ENCODE measurements at regions not wholly inside any gene's neighbourhood (a gene's known extent, or its start where the extent isn't known, plus 50 kb on each side); places are given as distances from the start of the nearest gene placed in this dataset.

- DNase-seq (ENCODE audit: low read depth in 3 of 3): no peak
Observed at GRCh38 chr1:218872026-218872425, 301.7 kb upstream of the LYPLAL1 start.

- no peak for DNase-seq (ENCODE audit: low read depth in 3 of 3)
Observed at GRCh38 chr1:218872928-218873327, 300.8 kb upstream of the LYPLAL1 start.

GRCh38 chr1:218874313-218874712 is 299.4 kb upstream of the LYPLAL1 start:
- no peak for DNase-seq (ENCODE audit: low read depth in 3 of 3)

- no peak for DNase-seq (ENCODE audit: low read depth in 3 of 3)
Observed at GRCh38 chr1:218874801-218875400, 298.8 kb upstream of the LYPLAL1 start.

GRCh38 chr1:218878369-218878768 is 295.3 kb upstream of the LYPLAL1 start:
- DNase-seq (ENCODE audit: low read depth in 3 of 3): no peak

GRCh38 chr1:218880484-218881060 is 293.1 kb upstream of the LYPLAL1 start:
- DNase-seq (ENCODE audit: low read depth in 3 of 3): no peak

GRCh38 chr1:218882454-218882853 is 291.2 kb upstream of the LYPLAL1 start:
- DNase-seq (ENCODE audit: low read depth in 3 of 3): no peak

GRCh38 chr1:218886101-218886871 is 287.4 kb upstream of the LYPLAL1 start:
- no peak for DNase-seq (ENCODE audit: low read depth in 3 of 3)

GRCh38 chr1:218887141-218887925 is 286.3 kb upstream of the LYPLAL1 start:
- no peak for DNase-seq (ENCODE audit: low read depth in 3 of 3)

- no peak for DNase-seq (ENCODE audit: low read depth in 3 of 3)
Observed at GRCh38 chr1:218890451-218890850, 283.2 kb upstream of the LYPLAL1 start.

GRCh38 chr1:218891577-218891976 is 282.1 kb upstream of the LYPLAL1 start:
- DNase-seq (ENCODE audit: low read depth in 3 of 3): no peak

- no peak for DNase-seq (ENCODE audit: low read depth in 3 of 3)
Observed at GRCh38 chr1:218895064-218895587, 278.6 kb upstream of the LYPLAL1 start.

GRCh38 chr1:218896202-218896601 is 277.5 kb upstream of the LYPLAL1 start:
- DNase-seq (ENCODE audit: low read depth in 3 of 3): no peak

- DNase-seq (ENCODE audit: low read depth in 3 of 3): no peak
Observed at GRCh38 chr1:218898921-218899320, 274.8 kb upstream of the LYPLAL1 start.

- no peak for DNase-seq (ENCODE audit: low read depth in 3 of 3)
Observed at GRCh38 chr1:218900615-218901014, 273.1 kb upstream of the LYPLAL1 start.

GRCh38 chr1:218904416-218904815 is 269.3 kb upstream of the LYPLAL1 start:
- no peak for DNase-seq (ENCODE audit: low read depth in 3 of 3)

- no peak for DNase-seq (ENCODE audit: low read depth in 3 of 3)
Observed at GRCh38 chr1:218916720-218917119, 257.0 kb upstream of the LYPLAL1 start.

GRCh38 chr1:218917656-218918055 is 256.0 kb upstream of the LYPLAL1 start:
- no peak for DNase-seq (ENCODE audit: low read depth in 3 of 3)

- no peak for DNase-seq (ENCODE audit: low read depth in 3 of 3)
Observed at GRCh38 chr1:218925777-218926176, 247.9 kb upstream of the LYPLAL1 start.

- no peak for DNase-seq (ENCODE audit: low read depth in 3 of 3)
Observed at GRCh38 chr1:218926631-218927030, 247.0 kb upstream of the LYPLAL1 start.

GRCh38 chr1:218930000-218930399 is 243.7 kb upstream of the LYPLAL1 start:
- no peak for DNase-seq (ENCODE audit: low read depth in 3 of 3)
